K562 (cell line): ENCODE measurements at regions not wholly inside any gene's neighbourhood (a gene's known extent, or its start where the extent isn't known, plus 50 kb on each side); places are given as distances from the start of the nearest gene placed in this dataset.

Experiments
- POLR2AphosphoS5 ChIP-seq: IDR thresholded peaks from 2 replicates; pipeline ENCODE4 v1.6.1; 2011; ENCODE audit warnings: mild to moderate bottlenecking, low read depth, low read length, moderate library complexity; ENCODE audit not compliant: control insufficient read depth, insufficient read depth
- RAD21 ChIP-seq, 2 experiments: fragments of 250-450 bp in 1 of 2; fragments of 450-650 bp in 1 of 2; sonication (Bioruptor Pico) in 1 of 2; formaldehyde crosslinking in 1 of 2; IDR thresholded peaks in 1 of 2; conservative IDR thresholded peaks in 1 of 2; 2 replicates each; pipeline versions ENCODE4 v1.4.0 to v1.8.0; 2020 to 2022; ENCODE audit warnings: mild to moderate bottlenecking in 2 of 2, moderate library complexity in 1 of 2
- RBFOX2 ChIP-seq: fragments of 200-400 bp; formaldehyde crosslinking; IDR thresholded peaks from 2 replicates; pipeline ENCODE4 v1.6.1; 2017; ENCODE audit warnings: low read depth, mild to moderate bottlenecking, low read length, moderate library complexity
- SIN3A ChIP-seq, 2 experiments: fragments of 150-350 bp in 1 of 2; IDR thresholded peaks; 2 replicates each; pipeline ENCODE4 v1.6.1; 2011 to 2016; ENCODE audit warnings: borderline replicate concordance in 2 of 2, low read depth in 2 of 2, low read length in 2 of 2, mild to moderate bottlenecking in 2 of 2, moderate library complexity in 2 of 2; ENCODE audit not compliant: control insufficient read depth in 1 of 2
- SMAD3 ChIP-seq: fragments of 450-650 bp; formaldehyde crosslinking; conservative IDR thresholded peaks from 2 replicates; pipeline ENCODE4 v1.4.0; 2020; ENCODE audit warnings: mild to moderate bottlenecking
- TRIM28 ChIP-seq: fragments of 450-650 bp; IDR thresholded peaks from 2 replicates; pipeline ENCODE4 v1.6.1; 2017
- TF ChIP-seq, protein P1 (sequence below): fragments of 250-450 bp; sonication (Bioruptor Pico); IDR thresholded peaks from 2 replicates; pipeline ENCODE4 v1.5.0; 2020; ENCODE audit warnings: mild to moderate bottlenecking, borderline replicate concordance
- TF ChIP-seq, protein P2 (sequence below): fragments of 250-450 bp; sonication (Bioruptor Pico); IDR thresholded peaks from 2 replicates; pipeline ENCODE4 v1.9.0; 2021; ENCODE audit warnings: mild to moderate bottlenecking, inconsistent platforms

DNA sequence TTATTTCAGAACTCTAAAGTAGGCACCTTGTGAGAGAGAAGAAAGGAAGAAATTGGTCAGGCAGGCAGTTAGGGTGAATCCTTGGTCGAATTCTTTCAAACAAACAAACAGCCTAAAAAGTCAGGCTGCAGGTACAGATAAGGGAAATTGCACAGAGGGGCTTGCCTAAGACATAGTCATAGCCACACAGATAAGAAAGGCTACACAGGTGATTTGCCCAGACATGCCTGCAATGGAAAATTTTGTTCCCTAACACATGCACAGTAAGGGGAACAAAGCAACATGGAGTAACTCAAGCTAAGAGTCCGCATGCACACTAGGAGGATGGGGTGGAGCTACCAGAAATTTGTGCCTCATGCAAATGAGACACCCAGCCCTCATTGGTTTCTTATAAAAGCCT, 91.4 kb upstream of the TUSC7 start:
- TF ChIP-seq, protein P1, sequence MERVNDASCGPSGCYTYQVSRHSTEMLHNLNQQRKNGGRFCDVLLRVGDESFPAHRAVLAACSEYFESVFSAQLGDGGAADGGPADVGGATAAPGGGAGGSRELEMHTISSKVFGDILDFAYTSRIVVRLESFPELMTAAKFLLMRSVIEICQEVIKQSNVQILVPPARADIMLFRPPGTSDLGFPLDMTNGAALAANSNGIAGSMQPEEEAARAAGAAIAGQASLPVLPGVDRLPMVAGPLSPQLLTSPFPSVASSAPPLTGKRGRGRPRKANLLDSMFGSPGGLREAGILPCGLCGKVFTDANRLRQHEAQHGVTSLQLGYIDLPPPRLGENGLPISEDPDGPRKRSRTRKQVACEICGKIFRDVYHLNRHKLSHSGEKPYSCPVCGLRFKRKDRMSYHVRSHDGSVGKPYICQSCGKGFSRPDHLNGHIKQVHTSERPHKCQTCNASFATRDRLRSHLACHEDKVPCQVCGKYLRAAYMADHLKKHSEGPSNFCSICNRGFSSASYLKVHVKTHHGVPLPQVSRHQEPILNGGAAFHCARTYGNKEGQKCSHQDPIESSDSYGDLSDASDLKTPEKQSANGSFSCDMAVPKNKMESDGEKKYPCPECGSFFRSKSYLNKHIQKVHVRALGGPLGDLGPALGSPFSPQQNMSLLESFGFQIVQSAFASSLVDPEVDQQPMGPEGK, result no peak
- no peak for TF ChIP-seq SMAD3 (CRISPR knock-in tag)
- no peak for TF ChIP-seq RAD21 (CRISPR knock-in tag; conservative IDR thresholded peaks at IDR 0.05 in 1 of 2, IDR thresholded peaks at IDR 0.05 in 1 of 2)
- no peak for TF ChIP-seq POLR2AphosphoS5
- no peak for TF ChIP-seq SIN3A (IDR thresholded peaks at IDR 0.05; ENCODE audit: borderline replicate concordance in 2 of 2, control insufficient read depth in 1 of 2, low read depth in 2 of 2, low read length in 2 of 2)
- TF ChIP-seq, protein P2, sequence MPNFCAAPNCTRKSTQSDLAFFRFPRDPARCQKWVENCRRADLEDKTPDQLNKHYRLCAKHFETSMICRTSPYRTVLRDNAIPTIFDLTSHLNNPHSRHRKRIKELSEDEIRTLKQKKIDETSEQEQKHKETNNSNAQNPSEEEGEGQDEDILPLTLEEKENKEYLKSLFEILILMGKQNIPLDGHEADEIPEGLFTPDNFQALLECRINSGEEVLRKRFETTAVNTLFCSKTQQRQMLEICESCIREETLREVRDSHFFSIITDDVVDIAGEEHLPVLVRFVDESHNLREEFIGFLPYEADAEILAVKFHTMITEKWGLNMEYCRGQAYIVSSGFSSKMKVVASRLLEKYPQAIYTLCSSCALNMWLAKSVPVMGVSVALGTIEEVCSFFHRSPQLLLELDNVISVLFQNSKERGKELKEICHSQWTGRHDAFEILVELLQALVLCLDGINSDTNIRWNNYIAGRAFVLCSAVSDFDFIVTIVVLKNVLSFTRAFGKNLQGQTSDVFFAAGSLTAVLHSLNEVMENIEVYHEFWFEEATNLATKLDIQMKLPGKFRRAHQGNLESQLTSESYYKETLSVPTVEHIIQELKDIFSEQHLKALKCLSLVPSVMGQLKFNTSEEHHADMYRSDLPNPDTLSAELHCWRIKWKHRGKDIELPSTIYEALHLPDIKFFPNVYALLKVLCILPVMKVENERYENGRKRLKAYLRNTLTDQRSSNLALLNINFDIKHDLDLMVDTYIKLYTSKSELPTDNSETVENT (CRISPR knock-in tag), result no peak
- TF ChIP-seq TRIM28, result no peak
- TF ChIP-seq RBFOX2, result no peak
